OCI-LY7 (cell line): ENCODE measurements at regions not wholly inside any gene's neighbourhood (a gene's known extent, or its start where the extent isn't known, plus 50 kb on each side); places are given as distances from the start of the nearest gene placed in this dataset.

ENCODE experiments used
- BruUV-seq: library from RNA; stranded (reverse); fragments of 400-500 nt; replicated peaks from 2 replicates; lab custom pipeline; 2021; lab: Mats Ljungman, UMichigan
- CTCF ChIA-PET: fragments of 300-600 bp; sonication (Branson Sonifier 250); formaldehyde crosslinking; loops from one replicate; lab custom pipeline; 2022; ENCODE audit warnings: antibody characterized with exemption; ENCODE audit not compliant: unreplicated experiment; lab: Charles Lee
- POLR2A ChIA-PET: fragments of 300-600 bp; sonication (Branson Sonifier 250); formaldehyde crosslinking; loops from one replicate; lab custom pipeline; 2022; ENCODE audit warnings: antibody characterized with exemption; lab: Charles Lee
- DNase-seq: peaks from one replicate; pipeline ENCODE4 v3.0.0-alpha.2; 2015; ENCODE audit warnings: low spot score
- H2AFZ ChIP-seq: fragments of 200-600 bp; sonication (generic), shearing (Covaris generic); 2 replicates; pipeline ENCODE4 v1.6.1; 2014; ENCODE audit warnings: mild to moderate bottlenecking, antibody characterized with exemption, low read length, moderate library complexity
- H3K27ac ChIP-seq: fragments of 200-600 bp; sonication (generic); 2 replicates; pipeline ENCODE4 v1.5.1; 2014; ENCODE audit warnings: mixed run types, low read depth, mild to moderate bottlenecking, moderate library complexity, low read length, inconsistent platforms; ENCODE audit not compliant: poor library complexity, severe bottlenecking
- H3K36me3 ChIP-seq: fragments of 200-600 bp; sonication (generic); 2 replicates; pipeline ENCODE4 v1.6.1; 2014; ENCODE audit warnings: mild to moderate bottlenecking, antibody characterized with exemption, low read length, moderate library complexity, mixed read lengths; ENCODE audit not compliant: insufficient read depth
- H3K4me1 ChIP-seq: fragments of 200-600 bp; sonication (generic); 2 replicates; pipeline ENCODE4 v1.5.1; 2014; ENCODE audit warnings: mild to moderate bottlenecking, low read length; ENCODE audit not compliant: insufficient read depth, poor library complexity, severe bottlenecking
- H3K4me2 ChIP-seq: fragments of 200-600 bp; sonication (generic); 2 replicates; pipeline ENCODE4 v1.6.1; 2014; ENCODE audit warnings: mild to moderate bottlenecking, low read length
- H3K4me3 ChIP-seq: fragments of 200-600 bp; sonication (generic); 2 replicates; pipeline ENCODE4 v1.5.1; 2014; ENCODE audit warnings: mild to moderate bottlenecking, low read depth, low read length; ENCODE audit not compliant: poor library complexity, severe bottlenecking
- H3K79me2 ChIP-seq: fragments of 200-600 bp; sonication (generic); 2 replicates; pipeline ENCODE4 v1.6.1; 2016; ENCODE audit warnings: low read depth, mild to moderate bottlenecking, low read length, moderate library complexity, mixed read lengths; ENCODE audit not compliant: insufficient read depth
- H3K9me2 ChIP-seq: fragments of 200-600 bp; sonication (generic); 2 replicates; pipeline ENCODE4 v1.6.1; 2016; ENCODE audit warnings: mild to moderate bottlenecking, low read length, mixed read lengths; ENCODE audit not compliant: insufficient read depth
- H3K9me3 ChIP-seq: fragments of 200-600 bp; sonication (generic); 2 replicates; pipeline ENCODE4 v1.6.1; 2014; ENCODE audit warnings: mild to moderate bottlenecking, mixed run types, low read length, mixed read lengths
- H4K20me1 ChIP-seq: fragments of 200-600 bp; sonication (generic); 2 replicates; pipeline ENCODE4 v1.6.1; 2014; ENCODE audit warnings: mild to moderate bottlenecking, antibody characterized with exemption, low read length, moderate library complexity, mixed read lengths; ENCODE audit not compliant: insufficient read depth
- EZH2phosphoT487 ChIP-seq: fragments of 200-600 bp; sonication (generic); IDR thresholded peaks from 2 replicates; pipeline ENCODE4 v1.6.1; 2018; ENCODE audit warnings: low read depth, borderline replicate concordance, mild to moderate bottlenecking, mixed run types, antibody characterized with exemption, low read length, moderate library complexity, mixed read lengths
- intact Hi-C: fragments of 100-400 bp; cut with micrococcal nuclease; formaldehyde crosslinking; loops from one replicate; pipeline ENCODE4 v1.10.0; 2022; ENCODE audit not compliant: unreplicated experiment
- TF ChIP-seq, protein P1 (sequence below): fragments of 200-600 bp; sonication (generic); conservative IDR thresholded peaks from 2 replicates; pipeline ENCODE4 v1.5.1; 2014; ENCODE audit warnings: mild to moderate bottlenecking, antibody characterized with exemption, low read length, moderate library complexity, mixed read lengths

DNA sequence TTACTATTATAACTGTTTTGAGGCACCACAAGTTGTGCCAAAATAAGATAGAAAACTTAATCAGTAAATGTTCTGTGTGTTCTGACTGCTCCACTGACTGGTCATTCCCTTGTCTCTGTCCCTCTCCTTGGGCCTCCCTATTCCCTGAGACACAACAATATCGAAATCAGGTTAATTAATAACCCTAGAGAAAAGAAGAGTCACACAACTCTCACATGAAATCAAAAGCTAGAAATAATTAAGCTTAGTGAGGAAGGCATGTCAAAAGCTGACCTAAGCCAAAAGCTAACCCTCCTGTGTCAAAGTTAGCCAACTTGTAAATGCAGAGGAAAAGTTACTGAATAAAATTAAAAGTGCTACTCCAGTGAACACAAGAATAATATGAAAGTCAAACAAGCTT, 53.8 kb upstream of the CCDC196 start:
- no TSS peak for BruUV-seq
- CTCF ChIA-PET: no interaction called here
- intact Hi-C loops: no loop called here

DNA sequence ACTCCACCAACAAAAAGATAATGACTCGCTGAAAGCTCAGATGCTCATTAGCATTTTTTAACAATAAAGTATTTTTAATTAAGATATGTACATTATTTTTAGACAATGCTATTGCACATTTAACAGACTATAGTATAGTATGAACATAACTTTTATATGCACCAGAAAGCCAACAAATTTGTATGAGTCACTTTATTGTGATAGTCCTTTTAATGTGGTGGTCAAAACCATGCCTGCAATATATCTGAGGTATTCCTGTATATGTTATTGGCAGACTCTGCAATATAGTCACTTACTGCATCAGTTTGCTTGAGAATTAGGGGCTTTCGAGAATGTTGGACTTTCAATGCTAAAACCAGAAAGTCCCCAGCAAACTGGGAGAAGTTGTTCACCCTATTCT, 51.7 kb upstream of the CCDC196 start:
- Histone ChIP-seq H3K36me3 (no peaks in the 10 kb centered on the region), H3K4me3 (no peak overlapping the region), H3K4me1 (no peaks in the 10 kb centered on the region), H2AFZ (no peak overlapping the region), H3K4me2 (no peak overlapping the region), H3K79me2 (no peaks in the 10 kb centered on the region), H4K20me1 (no peaks in the 10 kb centered on the region), H3K27ac (no peak overlapping the region), H3K9me3 (peaks cover 8% of the 10 kb centered on the region; the same call in 1 of the 2 replicates), H3K9me2 (no peaks in the 10 kb centered on the region)
- BruUV-seq: no TSS peak
- CTCF ChIA-PET: no interaction called here
- intact Hi-C loops: no loop called here
- POLR2A ChIA-PET: interaction anchor here (0.5 kb wide), 1 partner anchor 631 kb away, joined by 3 read pairs; no protein-coding TSS in a partner anchor
- TF ChIP-seq EZH2phosphoT487: no peak
- TF ChIP-seq, protein P1, sequence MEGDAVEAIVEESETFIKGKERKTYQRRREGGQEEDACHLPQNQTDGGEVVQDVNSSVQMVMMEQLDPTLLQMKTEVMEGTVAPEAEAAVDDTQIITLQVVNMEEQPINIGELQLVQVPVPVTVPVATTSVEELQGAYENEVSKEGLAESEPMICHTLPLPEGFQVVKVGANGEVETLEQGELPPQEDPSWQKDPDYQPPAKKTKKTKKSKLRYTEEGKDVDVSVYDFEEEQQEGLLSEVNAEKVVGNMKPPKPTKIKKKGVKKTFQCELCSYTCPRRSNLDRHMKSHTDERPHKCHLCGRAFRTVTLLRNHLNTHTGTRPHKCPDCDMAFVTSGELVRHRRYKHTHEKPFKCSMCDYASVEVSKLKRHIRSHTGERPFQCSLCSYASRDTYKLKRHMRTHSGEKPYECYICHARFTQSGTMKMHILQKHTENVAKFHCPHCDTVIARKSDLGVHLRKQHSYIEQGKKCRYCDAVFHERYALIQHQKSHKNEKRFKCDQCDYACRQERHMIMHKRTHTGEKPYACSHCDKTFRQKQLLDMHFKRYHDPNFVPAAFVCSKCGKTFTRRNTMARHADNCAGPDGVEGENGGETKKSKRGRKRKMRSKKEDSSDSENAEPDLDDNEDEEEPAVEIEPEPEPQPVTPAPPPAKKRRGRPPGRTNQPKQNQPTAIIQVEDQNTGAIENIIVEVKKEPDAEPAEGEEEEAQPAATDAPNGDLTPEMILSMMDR: no peak
- no peak for DNase-seq

More for the DNA sequence above, 53.8 kb upstream of the CCDC196 start:
- H4K20me1 ChIP-seq: no peaks in the 10 kb centered on the region
- no peak overlapping the region for H2AFZ ChIP-seq
- no peaks in the 10 kb centered on the region for H3K9me2 ChIP-seq
- no peak for TF ChIP-seq EZH2phosphoT487
- TF ChIP-seq, protein P1: no peak
- no peak for DNase-seq
- peaks cover 1% of the 10 kb centered on the region; the same call in 1 of the 2 replicates for H3K9me3 ChIP-seq
- no peaks in the 10 kb centered on the region for H3K79me2 ChIP-seq
- H3K27ac ChIP-seq: no peak overlapping the region
- no peak overlapping the region for H3K4me2 ChIP-seq
- no peaks in the 10 kb centered on the region for H3K36me3 ChIP-seq
- H3K4me3 ChIP-seq: no peak overlapping the region
- POLR2A ChIA-PET: interaction anchor here (0.5 to 0.6 kb wide), 2 partner anchors 167 to 671 kb away, joined by 4 read pairs; no protein-coding TSS in a partner anchor
- H3K4me1 ChIP-seq: no peaks in the 10 kb centered on the region

DNA sequence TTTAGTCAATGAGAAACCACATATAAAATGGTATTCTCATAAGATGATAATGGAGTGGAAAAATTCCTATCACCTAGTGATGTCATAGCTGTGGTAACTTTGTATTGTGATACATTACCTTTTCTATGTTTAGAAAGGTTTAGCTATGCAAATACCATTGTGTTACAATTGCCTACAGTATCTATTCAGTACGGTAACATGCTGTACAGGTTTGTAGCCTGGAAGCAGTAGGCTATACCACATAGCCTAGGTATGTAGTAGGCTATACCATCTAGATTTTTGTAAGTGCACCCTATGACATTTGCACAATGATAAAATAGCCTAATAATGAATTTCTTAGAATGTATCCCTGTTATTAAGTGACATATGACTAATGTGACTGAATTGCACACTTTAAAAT, 50.5 kb upstream of the CCDC196 start:
- intact Hi-C loops: no loop called here
- TF ChIP-seq EZH2phosphoT487: no peak
- TF ChIP-seq, protein P1: no peak
- no peaks in the 10 kb centered on the region for H4K20me1 ChIP-seq
- POLR2A ChIA-PET: no interaction called here
- no peaks in the 10 kb centered on the region for H3K36me3 ChIP-seq
- H3K4me2 ChIP-seq: no peak overlapping the region
- H3K4me1 ChIP-seq: no peaks in the 10 kb centered on the region
- H3K4me3 ChIP-seq: no peak overlapping the region
- peaks cover 8% of the 10 kb centered on the region; the same call in 1 of the 2 replicates for H3K9me3 ChIP-seq
- H3K79me2 ChIP-seq: no peaks in the 10 kb centered on the region
- DNase-seq: no peak
- CTCF ChIA-PET: no interaction called here
- no peak overlapping the region for H3K27ac ChIP-seq
- no TSS peak for BruUV-seq
- H3K9me2 ChIP-seq: no peaks in the 10 kb centered on the region
- H2AFZ ChIP-seq: no peak overlapping the region
